H1 (cell line): ENCODE measurements at regions not wholly inside any gene's neighbourhood (a gene's known extent, or its start where the extent isn't known, plus 50 kb on each side); places are given as distances from the start of the nearest gene placed in this dataset.
A peak's percentile ranks its signal among the peaks of the same experiment; 100 is the strongest.

Experiments used
- CTCF ChIA-PET: fragments of 300-600 bp; sonication (Branson Sonifier 250); formaldehyde crosslinking; loops from one replicate; lab custom pipeline; 2021; ENCODE audit not compliant: partially characterized antibody; lab: Charles Lee
- POLR2A ChIA-PET: fragments of 300-600 bp; sonication (Branson Sonifier 250); formaldehyde crosslinking; loops from one replicate; lab custom pipeline; 2021; ENCODE audit warnings: inconsistent platforms; ENCODE audit not compliant: partially characterized antibody; lab: Charles Lee
- DNase-seq, 2 experiments: peaks; one replicate each; pipeline versions ENCODE4 v3.0.0 to v3.0.0-alpha.2; 2010 to 2022; ENCODE audit warnings: low spot score in 2 of 2, low read depth in 1 of 2, mixed read lengths in 1 of 2
- FAIRE-seq: peaks from 2 replicates; lab custom pipeline; 2011; peaks lifted over from hg19 to GRCh38; lab: Jason Lieb, UNC
- H2AFZ ChIP-seq: 2 replicates; pipeline ENCODE4 v1.8.1; 2012; ENCODE audit warnings: low read length, inconsistent platforms
- H2AK5ac ChIP-seq: 2 replicates; pipeline ENCODE4 v1.6.1; 2013; ENCODE audit warnings: low read depth, low read length
- H2BK120ac ChIP-seq: replicated peaks from 2 replicates; pipeline ENCODE3; 2013; ENCODE audit warnings: low read depth, low read length, inconsistent platforms
- H2BK12ac ChIP-seq: 2 replicates; pipeline ENCODE4 v1.6.1; 2013; ENCODE audit warnings: low read depth, low read length
- H2BK15ac ChIP-seq: 2 replicates; pipeline ENCODE4 v1.6.1; 2013; ENCODE audit warnings: low read length
- H2BK20ac ChIP-seq: 2 replicates; pipeline ENCODE4 v1.6.1; 2013; ENCODE audit warnings: low read length
- H2BK5ac ChIP-seq: 2 replicates; pipeline ENCODE4 v1.6.1; 2013; ENCODE audit warnings: low read depth, low read length
- H3K14ac ChIP-seq: 2 replicates; pipeline ENCODE4 v1.6.1; 2013; ENCODE audit warnings: inconsistent platforms; ENCODE audit not compliant: insufficient read length
- H3K18ac ChIP-seq: 2 replicates; pipeline ENCODE4 v1.6.1; 2013; ENCODE audit warnings: low read length; ENCODE audit errors: extremely low read depth
- H3K23ac ChIP-seq: 2 replicates; pipeline ENCODE4 v1.6.1; 2013; ENCODE audit warnings: inconsistent platforms; ENCODE audit not compliant: insufficient read length
- H3K23me2 ChIP-seq: 2 replicates; pipeline ENCODE4 v1.6.1; 2013; ENCODE audit warnings: low read depth, low read length
- H3K27ac ChIP-seq: 2 replicates; pipeline ENCODE4 v1.6.1; 2011; ENCODE audit warnings: low read depth, low read length, inconsistent platforms
- H3K27me3 ChIP-seq, 4 experiments: replicated peaks in 1 of 4; 1 replicate in 1 of 4; 2 replicates in 3 of 4; pipeline versions ENCODE4 v1.6.1 to v1.8.1; 2011 to 2013; ENCODE audit warnings: low read length in 3 of 4, mild to moderate bottlenecking in 3 of 4, inconsistent platforms in 2 of 4, mixed read lengths in 2 of 4, moderate library complexity in 1 of 4; ENCODE audit not compliant: control insufficient read depth in 3 of 4, insufficient read depth in 3 of 4; ENCODE audit errors: extremely low read depth in 1 of 4
- H3K36me3 ChIP-seq, 4 experiments: 2 replicates each; pipeline versions ENCODE4 v1.6.1 to v1.8.1; 2011 to 2013; ENCODE audit warnings: mild to moderate bottlenecking in 4 of 4, low read length in 3 of 4, moderate library complexity in 2 of 4, control low read depth in 1 of 4, inconsistent platforms in 1 of 4; ENCODE audit not compliant: insufficient read depth in 4 of 4, control insufficient read depth in 2 of 4
- H3K4ac ChIP-seq: replicated peaks from 2 replicates; pipeline ENCODE3; 2013; ENCODE audit warnings: low read length, low read depth, mixed read lengths, inconsistent platforms; ENCODE audit not compliant: insufficient read length
- H3K4me1 ChIP-seq, 4 experiments: replicated peaks in 1 of 4; 1 replicate in 1 of 4; 2 replicates in 3 of 4; pipeline versions ENCODE4 v1.6.1 to v1.8.1; 2011 to 2013; ENCODE audit warnings: low read length in 3 of 4, inconsistent platforms in 2 of 4, mixed read lengths in 1 of 4; ENCODE audit not compliant: insufficient read depth in 4 of 4, control insufficient read depth in 3 of 4
- H3K4me2 ChIP-seq, 2 experiments: 2 replicates each; pipeline versions ENCODE4 v1.6.1 to v1.8.1; 2011 to 2013; ENCODE audit warnings: low read depth in 2 of 2, low read length in 2 of 2, control low read depth in 1 of 2, inconsistent platforms in 1 of 2, mild to moderate bottlenecking in 1 of 2; ENCODE audit not compliant: insufficient read depth in 1 of 2
- H3K4me3 ChIP-seq, 4 experiments: fragments of 200-600, 300-600 bp in 1 of 4; sonication (generic), shearing (Covaris generic), sonication (Bioruptor Twin) in 1 of 4; 2 replicates each; pipeline versions ENCODE4 v1.5.1 to v1.8.1; 2011 to 2016; ENCODE audit warnings: low read length in 4 of 4, low read depth in 3 of 4, control low read depth in 2 of 4, inconsistent platforms in 2 of 4, mild to moderate bottlenecking in 2 of 4, mixed read lengths in 1 of 4, moderate library complexity in 1 of 4; ENCODE audit not compliant: insufficient read depth in 2 of 4; ENCODE audit errors: extremely low read depth in 1 of 4
- H3K56ac ChIP-seq: replicated peaks from 2 replicates; pipeline ENCODE3; 2013; ENCODE audit warnings: low read depth, mild to moderate bottlenecking, mixed read lengths, low read length, inconsistent platforms; ENCODE audit not compliant: insufficient read length
- H3K79me1 ChIP-seq: 2 replicates; pipeline ENCODE4 v1.6.1; 2013; ENCODE audit warnings: low read depth, low read length, control low read depth
- H3K79me2 ChIP-seq, 2 experiments: 2 replicates each; pipeline versions ENCODE4 v1.6.1 to v1.8.1; 2012 to 2013; ENCODE audit warnings: low read length in 2 of 2, mild to moderate bottlenecking in 2 of 2, inconsistent platforms in 1 of 2; ENCODE audit not compliant: insufficient read depth in 2 of 2, control insufficient read depth in 1 of 2
- H3K9ac ChIP-seq, 4 experiments: replicated peaks in 1 of 4; 1 replicate in 1 of 4; 2 replicates in 3 of 4; pipeline versions ENCODE4 v1.6.1 to v1.8.1; 2011 to 2013; ENCODE audit warnings: low read depth in 3 of 4, low read length in 3 of 4, control low read depth in 2 of 4, mild to moderate bottlenecking in 2 of 4, moderate library complexity in 2 of 4, inconsistent platforms in 1 of 4; ENCODE audit errors: extremely low read depth in 1 of 4
- H3K9me3 ChIP-seq, 2 experiments: 2 replicates each; pipeline versions ENCODE4 v1.6.1 to v1.8.1; 2012 to 2013; ENCODE audit warnings: mild to moderate bottlenecking in 2 of 2, moderate library complexity in 2 of 2, control low read depth in 1 of 2, inconsistent platforms in 1 of 2, low read depth in 1 of 2, low read length in 1 of 2, mixed read lengths in 1 of 2; ENCODE audit not compliant: insufficient read depth in 2 of 2
- H4K20me1 ChIP-seq, 2 experiments: replicated peaks in 1 of 2; 2 replicates each; pipeline versions ENCODE3 to v1.8.1; 2011 to 2013; ENCODE audit warnings: inconsistent platforms in 2 of 2, low read length in 2 of 2, mild to moderate bottlenecking in 1 of 2; ENCODE audit not compliant: insufficient read depth in 2 of 2, control insufficient read depth in 1 of 2
- H4K5ac ChIP-seq: 2 replicates; pipeline ENCODE4 v1.6.1; 2013; ENCODE audit warnings: low read length, low read depth, mixed read lengths, inconsistent platforms; ENCODE audit not compliant: insufficient read length
- H4K8ac ChIP-seq: 2 replicates; pipeline ENCODE4 v1.8.0; 2013; ENCODE audit warnings: mild to moderate bottlenecking, moderate library complexity, low read length, inconsistent platforms; ENCODE audit not compliant: insufficient read depth; ENCODE audit errors: extremely low read depth
- H4K91ac ChIP-seq: replicated peaks from 2 replicates; pipeline ENCODE3; 2013; ENCODE audit warnings: low read length, mixed read lengths, inconsistent platforms; ENCODE audit not compliant: insufficient read length
- ATF3 ChIP-seq: IDR thresholded peaks from 2 replicates; pipeline ENCODE4 v1.6.1; 2011; ENCODE audit warnings: low read depth, mild to moderate bottlenecking, low read length; ENCODE audit not compliant: insufficient read depth
- BACH1 ChIP-seq: IDR thresholded peaks from 2 replicates; pipeline ENCODE4 v1.6.1; 2012; ENCODE audit warnings: low read length, improper control_type of control experiment
- EZH2 ChIP-seq: fragments of 200-600 bp; sonication (generic); IDR thresholded peaks from 2 replicates; pipeline ENCODE4 v1.7.1; 2012; ENCODE audit warnings: low read depth, mild to moderate bottlenecking, moderate library complexity, low read length, inconsistent platforms; ENCODE audit not compliant: severe bottlenecking
- HDAC6 ChIP-seq: IDR thresholded peaks from one replicate; pipeline ENCODE4 v1.7.1; 2012; ENCODE audit warnings: low read depth, mild to moderate bottlenecking, inconsistent platforms, low read length, moderate library complexity
- JUND ChIP-seq: IDR thresholded peaks from 2 replicates; pipeline ENCODE4 v1.6.1; 2011; ENCODE audit warnings: mild to moderate bottlenecking, improper control_type of control experiment, low read length
- SIX5 ChIP-seq: IDR thresholded peaks from 2 replicates; pipeline ENCODE4 v1.6.1; 2011; ENCODE audit warnings: mild to moderate bottlenecking, low read depth, low read length
- SP1 ChIP-seq: IDR thresholded peaks from 2 replicates; pipeline ENCODE4 v1.6.1; 2011; ENCODE audit warnings: low read depth, low read length
- SP4 ChIP-seq: IDR thresholded peaks from 2 replicates; pipeline ENCODE4 v1.6.1; 2012; ENCODE audit warnings: low read length, inconsistent platforms
- TCF12 ChIP-seq: IDR thresholded peaks from 2 replicates; pipeline ENCODE4 v1.6.1; 2011; ENCODE audit warnings: low read depth, mild to moderate bottlenecking, low read length
- WGBS, 2 experiments: shearing (Covaris generic) in 1 of 2; methylation state at CpG; one replicate each; pipeline versions ENCODE4 v1.1.6 to v1.1.7; 2013 to 2015; ENCODE audit warnings: low lambda C conversion rate in 2 of 2, mixed read lengths in 2 of 2, inconsistent platforms in 1 of 2, low coverage in 1 of 2, missing lambda C conversion rate in 1 of 2; ENCODE audit not compliant: insufficient replicate concordance in 2 of 2, insufficient coverage in 1 of 2, insufficient read length in 1 of 2; ENCODE audit errors: extremely low coverage in 1 of 2, missing lambda C conversion rate in 1 of 2; 5-methylcytosine and 5-hydroxymethylcytosine counted together

- Histone ChIP-seq H2AK5ac (no peak overlapping the region), H3K27me3 (no peaks in the 10 kb centered on the region), H4K8ac (no peak overlapping the region), H3K27ac (no peak overlapping the region), H3K14ac (no peak overlapping the region), H4K20me1 (no peaks in the 10 kb centered on the region), H3K9me3 (no peaks in the 10 kb centered on the region; a peak in 1 of 4 replicates), H3K9ac (no peak overlapping the region), H3K79me1 (no peaks in the 10 kb centered on the region), H3K56ac (no peak overlapping the region), H4K5ac (no peak overlapping the region), H2BK15ac (no peak overlapping the region), H3K23me2 (no peaks in the 10 kb centered on the region), H3K4me3 (no peak overlapping the region), H3K79me2 (no peaks in the 10 kb centered on the region), H2BK12ac (no peak overlapping the region), H3K36me3 (no peaks in the 10 kb centered on the region), H2BK5ac (no peak overlapping the region), H3K4me1 (peaks cover 0 to 2% (median 0%) of the 10 kb centered on the region in 4 experiments; a peak in 1 of 7 replicates), H2BK120ac (no peak overlapping the region), H4K91ac (no peak overlapping the region), H3K4me2 (no peak overlapping the region), H3K23ac (no peak overlapping the region), H2AFZ (peak overlapping the region; percentile 23; the same call in 1 of the 2 replicates), H3K4ac (no peak overlapping the region), H2BK20ac (no peak overlapping the region), H3K18ac (no peak overlapping the region)
- TF ChIP-seq BACH1 (no peak), TCF12 (no peak), EZH2 (no peak), HDAC6 (no peak), ATF3 (no peak), SIX5 (no peak), JUND (no peak), SP4 (no peak), SP1 (no peak)
- no peak for DNase-seq
- ChIA-PET CTCF (interaction anchor here (0.7 to 2.4 kb wide), 3 partner anchors 9 to 283 kb away, joined by 3 to 7 read pairs (median 3); no protein-coding TSS in a partner anchor), POLR2A (interaction anchor here (0.8 kb wide), 1 partner anchor 109 kb away, joined by 3 read pairs; no protein-coding TSS in a partner anchor)
- no peak for FAIRE-seq
- 84% methylated on average over 8 of the region's 8 CpGs; no CpG with 5 or more reads in 1 of the 2 experiments for WGBS, 2 experiments
Measured at GRCh38 chr2:8002765-8003393, 679.0 kb upstream of the ID2 start.
